GM23338 (cell line): ENCODE measurements at regions not wholly inside any gene's neighbourhood (a gene's known extent, or its start where the extent isn't known, plus 50 kb on each side); places are given as distances from the start of the nearest gene placed in this dataset.

Source experiments
- ATAC-seq: fragments of 200-7000 bp; cut with Tn5 transposase; 3 replicates; pipeline ENCODE4 v1.9.1; 2020
- DNase-seq: peaks from one replicate; pipeline ENCODE4 v3.0.0-alpha.2; 2015; ENCODE audit warnings: low spot score
- H2AFZ ChIP-seq: fragments of 200-600 bp; sonication (generic); 2 replicates; pipeline ENCODE4 v1.8.0; 2016; ENCODE audit warnings: antibody characterized with exemption, mild to moderate bottlenecking, moderate library complexity
- H3F3A ChIP-seq: fragments of 200-600 bp; sonication (generic); replicated peaks from 2 replicates; pipeline ENCODE4 v1.8.0; 2017; ENCODE audit warnings: antibody characterized with exemption, mixed run types, low read depth
- H3K27ac ChIP-seq: fragments of 200-600 bp; sonication (generic); 2 replicates; pipeline ENCODE4 v1.6.1; 2016; ENCODE audit warnings: low read depth
- H3K27me3 ChIP-seq: fragments of 200-600 bp; sonication (generic); 2 replicates; pipeline ENCODE4 v1.8.0; 2016; ENCODE audit warnings: mild to moderate bottlenecking, mixed run types, moderate library complexity; ENCODE audit not compliant: insufficient read depth
- H3K36me3 ChIP-seq: fragments of 200-600 bp; sonication (generic); 2 replicates; pipeline ENCODE4 v1.8.0; 2016; ENCODE audit warnings: mild to moderate bottlenecking; ENCODE audit not compliant: insufficient read depth
- H3K4me1 ChIP-seq: fragments of 200-600 bp; sonication (generic); 2 replicates; pipeline ENCODE4 v1.8.0; 2016; ENCODE audit warnings: mild to moderate bottlenecking, moderate library complexity; ENCODE audit not compliant: insufficient read depth
- H3K4me2 ChIP-seq: fragments of 200-600 bp; sonication (generic); 2 replicates; pipeline ENCODE4 v1.7.1; 2017; ENCODE audit warnings: mixed run types
- H3K4me3 ChIP-seq: fragments of 200-600 bp; sonication (generic); 2 replicates; pipeline ENCODE4 v1.6.1; 2016; ENCODE audit warnings: mixed run types
- H3K79me2 ChIP-seq: fragments of 200-600 bp; sonication (generic); replicated peaks from 2 replicates; pipeline ENCODE4 v1.8.0; 2017; ENCODE audit warnings: mild to moderate bottlenecking; ENCODE audit not compliant: insufficient read depth
- H3K9me2 ChIP-seq: fragments of 200-600 bp; sonication (generic); 2 replicates; pipeline ENCODE4 v1.8.0; 2017; ENCODE audit not compliant: insufficient read depth
- H4K20me1 ChIP-seq: fragments of 200-600 bp; sonication (generic); replicated peaks from 2 replicates; pipeline ENCODE4 v1.8.0; 2017; ENCODE audit warnings: mild to moderate bottlenecking; ENCODE audit not compliant: insufficient read depth
- H3K27ac Mint-ChIP-seq: 2 replicates; pipeline ENCODE4 v1.8.0; 2020; ENCODE audit warnings: inconsistent platforms, mild to moderate bottlenecking, moderate library complexity, mixed read lengths
- H3K27me3 Mint-ChIP-seq: 3 replicates; pipeline ENCODE4 v1.8.0; 2022; ENCODE audit warnings: low read depth, mild to moderate bottlenecking, moderate library complexity, mixed read lengths, inconsistent platforms; ENCODE audit not compliant: insufficient read depth, poor library complexity
- H3K36me3 Mint-ChIP-seq: 3 replicates; pipeline ENCODE4 v1.8.0; 2021; ENCODE audit warnings: low read depth, mild to moderate bottlenecking, inconsistent platforms, moderate library complexity, mixed read lengths
- H3K4me1 Mint-ChIP-seq: 3 replicates; pipeline ENCODE4 v1.8.0; 2020; ENCODE audit warnings: mild to moderate bottlenecking, inconsistent platforms, mixed read lengths
- H3K4me3 Mint-ChIP-seq: 3 replicates; pipeline ENCODE4 v1.8.0; 2021; ENCODE audit warnings: moderate library complexity, mild to moderate bottlenecking, inconsistent platforms, mixed read lengths
- H3K9me3 Mint-ChIP-seq: 3 replicates; pipeline ENCODE4 v1.8.0; 2020; ENCODE audit warnings: moderate library complexity, mild to moderate bottlenecking, inconsistent platforms, mixed read lengths
- CREB1 ChIP-seq: fragments of 250-450 bp; sonication (Bioruptor Pico); IDR thresholded peaks from 2 replicates; pipeline ENCODE4 v1.5.0; 2020; ENCODE audit warnings: low read depth, mild to moderate bottlenecking, moderate library complexity
- CTCF ChIP-seq, 2 experiments: fragments of 200-600 bp in 1 of 2; sonication (generic) in 1 of 2; conservative IDR thresholded peaks; 2 replicates each; pipeline versions ENCODE4 v1.5.1 to v1.6.1; 2016 to 2017; ENCODE audit warnings: antibody characterized with exemption in 2 of 2, low read depth in 2 of 2, mild to moderate bottlenecking in 2 of 2, moderate library complexity in 1 of 2
- JUNB ChIP-seq: IDR thresholded peaks from one replicate; pipeline ENCODE4 v1.6.1; 2016; ENCODE audit warnings: antibody characterized with exemption; ENCODE audit not compliant: unreplicated experiment
- NANOG ChIP-seq: IDR thresholded peaks from 2 replicates; pipeline ENCODE4 v1.6.1; 2016; ENCODE audit warnings: antibody characterized with exemption, borderline replicate concordance
- POLR2AphosphoS5 ChIP-seq: IDR thresholded peaks from 2 replicates; pipeline ENCODE4 v1.6.1; 2016; ENCODE audit warnings: antibody characterized with exemption, low read depth
- REST ChIP-seq: IDR thresholded peaks from one replicate; pipeline ENCODE4 v1.6.1; 2018; ENCODE audit warnings: antibody characterized with exemption; ENCODE audit not compliant: unreplicated experiment
- TF ChIP-seq, protein P1 (sequence below): fragments of 250-450 bp; sonication (Bioruptor Pico); IDR thresholded peaks from 2 replicates; pipeline ENCODE4 v1.5.0; 2020; ENCODE audit warnings: mild to moderate bottlenecking, moderate library complexity
- TF ChIP-seq, protein P2 (sequence below): IDR thresholded peaks from 2 replicates; pipeline ENCODE4 v1.6.1; 2016; ENCODE audit warnings: antibody characterized with exemption

GRCh38 chr9:4362281-4362680 is 62.4 kb upstream of the GLIS3 start (continued):
- TF ChIP-seq, protein P1, sequence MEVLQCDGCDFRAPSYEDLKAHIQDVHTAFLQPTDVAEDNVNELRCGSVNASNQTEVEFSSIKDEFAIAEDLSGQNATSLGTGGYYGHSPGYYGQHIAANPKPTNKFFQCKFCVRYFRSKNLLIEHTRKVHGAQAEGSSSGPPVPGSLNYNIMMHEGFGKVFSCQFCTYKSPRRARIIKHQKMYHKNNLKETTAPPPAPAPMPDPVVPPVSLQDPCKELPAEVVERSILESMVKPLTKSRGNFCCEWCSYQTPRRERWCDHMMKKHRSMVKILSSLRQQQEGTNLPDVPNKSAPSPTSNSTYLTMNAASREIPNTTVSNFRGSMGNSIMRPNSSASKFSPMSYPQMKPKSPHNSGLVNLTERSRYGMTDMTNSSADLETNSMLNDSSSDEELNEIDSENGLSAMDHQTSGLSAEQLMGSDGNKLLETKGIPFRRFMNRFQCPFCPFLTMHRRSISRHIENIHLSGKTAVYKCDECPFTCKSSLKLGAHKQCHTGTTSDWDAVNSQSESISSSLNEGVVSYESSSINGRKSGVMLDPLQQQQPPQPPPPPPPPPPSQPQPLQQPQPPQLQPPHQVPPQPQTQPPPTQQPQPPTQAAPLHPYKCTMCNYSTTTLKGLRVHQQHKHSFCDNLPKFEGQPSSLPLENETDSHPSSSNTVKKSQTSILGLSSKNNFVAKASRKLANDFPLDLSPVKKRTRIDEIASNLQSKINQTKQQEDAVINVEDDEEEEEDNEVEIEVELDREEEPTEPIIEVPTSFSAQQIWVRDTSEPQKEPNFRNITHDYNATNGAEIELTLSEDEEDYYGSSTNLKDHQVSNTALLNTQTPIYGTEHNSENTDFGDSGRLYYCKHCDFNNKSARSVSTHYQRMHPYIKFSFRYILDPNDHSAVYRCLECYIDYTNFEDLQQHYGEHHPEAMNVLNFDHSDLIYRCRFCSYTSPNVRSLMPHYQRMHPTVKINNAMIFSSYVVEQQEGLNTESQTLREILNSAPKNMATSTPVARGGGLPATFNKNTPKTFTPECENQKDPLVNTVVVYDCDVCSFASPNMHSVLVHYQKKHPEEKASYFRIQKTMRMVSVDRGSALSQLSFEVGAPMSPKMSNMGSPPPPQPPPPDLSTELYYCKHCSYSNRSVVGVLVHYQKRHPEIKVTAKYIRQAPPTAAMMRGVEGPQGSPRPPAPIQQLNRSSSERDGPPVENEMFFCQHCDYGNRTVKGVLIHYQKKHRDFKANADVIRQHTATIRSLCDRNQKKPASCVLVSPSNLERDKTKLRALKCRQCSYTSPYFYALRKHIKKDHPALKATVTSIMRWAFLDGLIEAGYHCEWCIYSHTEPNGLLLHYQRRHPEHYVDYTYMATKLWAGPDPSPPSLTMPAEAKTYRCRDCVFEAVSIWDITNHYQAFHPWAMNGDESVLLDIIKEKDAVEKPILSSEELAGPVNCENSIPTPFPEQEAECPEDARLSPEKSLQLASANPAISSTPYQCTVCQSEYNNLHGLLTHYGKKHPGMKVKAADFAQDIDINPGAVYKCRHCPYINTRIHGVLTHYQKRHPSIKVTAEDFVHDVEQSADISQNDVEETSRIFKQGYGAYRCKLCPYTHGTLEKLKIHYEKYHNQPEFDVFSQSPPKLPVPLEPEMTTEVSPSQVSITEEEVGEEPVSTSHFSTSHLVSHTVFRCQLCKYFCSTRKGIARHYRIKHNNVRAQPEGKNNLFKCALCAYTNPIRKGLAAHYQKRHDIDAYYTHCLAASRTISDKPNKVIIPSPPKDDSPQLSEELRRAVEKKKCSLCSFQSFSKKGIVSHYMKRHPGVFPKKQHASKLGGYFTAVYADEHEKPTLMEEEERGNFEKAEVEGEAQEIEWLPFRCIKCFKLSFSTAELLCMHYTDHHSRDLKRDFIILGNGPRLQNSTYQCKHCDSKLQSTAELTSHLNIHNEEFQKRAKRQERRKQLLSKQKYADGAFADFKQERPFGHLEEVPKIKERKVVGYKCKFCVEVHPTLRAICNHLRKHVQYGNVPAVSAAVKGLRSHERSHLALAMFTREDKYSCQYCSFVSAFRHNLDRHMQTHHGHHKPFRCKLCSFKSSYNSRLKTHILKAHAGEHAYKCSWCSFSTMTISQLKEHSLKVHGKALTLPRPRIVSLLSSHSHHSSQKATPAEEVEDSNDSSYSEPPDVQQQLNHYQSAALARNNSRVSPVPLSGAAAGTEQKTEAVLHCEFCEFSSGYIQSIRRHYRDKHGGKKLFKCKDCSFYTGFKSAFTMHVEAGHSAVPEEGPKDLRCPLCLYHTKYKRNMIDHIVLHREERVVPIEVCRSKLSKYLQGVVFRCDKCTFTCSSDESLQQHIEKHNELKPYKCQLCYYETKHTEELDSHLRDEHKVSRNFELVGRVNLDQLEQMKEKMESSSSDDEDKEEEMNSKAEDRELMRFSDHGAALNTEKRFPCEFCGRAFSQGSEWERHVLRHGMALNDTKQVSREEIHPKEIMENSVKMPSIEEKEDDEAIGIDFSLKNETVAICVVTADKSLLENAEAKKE, result no peak
- no peak for TF ChIP-seq REST
- TF ChIP-seq POLR2AphosphoS5, result no peak
- TF ChIP-seq CREB1 (CRISPR knock-in tag), result no peak

- Histone ChIP-seq H3K27ac (no peak overlapping the region), H3K9me2 (no peaks in the 10 kb centered on the region), H3K4me1 (no peaks in the 10 kb centered on the region), H3K79me2 (no peaks in the 10 kb centered on the region), H3K36me3 (no peaks in the 10 kb centered on the region), H3K4me3 (no peak overlapping the region), H3F3A (no peaks in the 10 kb centered on the region), H3K27me3 (no peaks in the 10 kb centered on the region), H2AFZ (peak overlapping the region; percentile 8; the same call in 1 of the 2 replicates), H4K20me1 (no peaks in the 10 kb centered on the region), H3K4me2 (no peak overlapping the region)
- peaks cover 2% of the 10 kb centered on the region; the same call in 1 of the 3 replicates for H3K4me1 Mint-ChIP-seq
- no peak overlapping the region for H3K27ac Mint-ChIP-seq
- H3K27me3 Mint-ChIP-seq, result no peaks in the 10 kb centered on the region
- DNase-seq, result no peak
- H3K4me3 Mint-ChIP-seq, result no peak overlapping the region
- no peaks in the 10 kb centered on the region for H3K36me3 Mint-ChIP-seq
- H3K9me3 Mint-ChIP-seq, result no peaks in the 10 kb centered on the region
- ATAC-seq, result no peak
- no peak for TF ChIP-seq JUNB
- no peak for TF ChIP-seq REST
- no peak for TF ChIP-seq NANOG
- no peak for TF ChIP-seq CTCF (conservative IDR thresholded peaks at IDR 0.05; ENCODE audit: low read depth in 2 of 2)
- TF ChIP-seq, protein P2, sequence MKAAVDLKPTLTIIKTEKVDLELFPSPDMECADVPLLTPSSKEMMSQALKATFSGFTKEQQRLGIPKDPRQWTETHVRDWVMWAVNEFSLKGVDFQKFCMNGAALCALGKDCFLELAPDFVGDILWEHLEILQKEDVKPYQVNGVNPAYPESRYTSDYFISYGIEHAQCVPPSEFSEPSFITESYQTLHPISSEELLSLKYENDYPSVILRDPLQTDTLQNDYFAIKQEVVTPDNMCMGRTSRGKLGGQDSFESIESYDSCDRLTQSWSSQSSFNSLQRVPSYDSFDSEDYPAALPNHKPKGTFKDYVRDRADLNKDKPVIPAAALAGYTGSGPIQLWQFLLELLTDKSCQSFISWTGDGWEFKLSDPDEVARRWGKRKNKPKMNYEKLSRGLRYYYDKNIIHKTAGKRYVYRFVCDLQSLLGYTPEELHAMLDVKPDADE, result no peak
Measured at GRCh38 chr9:4359016-4359415, 59.1 kb upstream of the GLIS3 start.
